GM12878 (cell line): ENCODE measurements at regions not wholly inside any gene's neighbourhood (a gene's known extent, or its start where the extent isn't known, plus 50 kb on each side); places are given as distances from the start of the nearest gene placed in this dataset.

Experiments used
- ATAC-seq: fragments of 200-7000 bp; cut with Tn5 transposase; 3 replicates; pipeline ENCODE4 v1.9.1; 2020; ENCODE audit warnings: mild to moderate bottlenecking, moderate library complexity
- BruUV-seq: library from RNA; stranded (reverse); fragments of 400-500 nt; replicated peaks from 2 replicates; lab custom pipeline; 2021; lab: Mats Ljungman, UMichigan
- CTCF ChIA-PET: fragments of 300-600 bp; sonication (Branson Sonifier 250); formaldehyde crosslinking; extraction: SDS; loops from one replicate; lab custom pipeline; 2021; ENCODE audit warnings: inconsistent platforms; lab: Yijun Ruan, JAX
- POLR2A ChIA-PET: fragments of 350-600 bp; formaldehyde crosslinking; extraction: SDS; loops from one replicate; lab custom pipeline; 2021; ENCODE audit warnings: inconsistent platforms; lab: Charles Lee
- RAD21 ChIA-PET: fragments of 300-600 bp; sonication (Branson Sonifier 250); formaldehyde crosslinking; loops from one replicate; lab custom pipeline; 2023; ENCODE audit warnings: antibody characterized with exemption; ENCODE audit not compliant: unreplicated experiment; lab: Charles Lee
- SMC1A ChIA-PET: fragments of 300-600 bp; sonication (Branson Sonifier 250); formaldehyde crosslinking; loops from one replicate; lab custom pipeline; 2023; ENCODE audit not compliant: unreplicated experiment, uncharacterized antibody; lab: Charles Lee
- DNase-seq: peaks from one replicate; pipeline ENCODE4 v3.0.0-alpha.2; 2011; ENCODE audit warnings: low read depth, low spot score
- FAIRE-seq: peaks from 3 replicates; lab custom pipeline; 2011; peaks lifted over from hg19 to GRCh38; lab: Jason Lieb, UNC
- H2AFZ ChIP-seq: 2 replicates; pipeline ENCODE4 v1.6.0; 2011; ENCODE audit warnings: low read depth, low read length, control low read depth; ENCODE audit not compliant: control insufficient read depth
- H3K27ac ChIP-seq: 2 replicates; pipeline ENCODE4 v1.5.1; 2011; ENCODE audit warnings: control low read depth; ENCODE audit not compliant: control insufficient read depth, insufficient read depth
- H3K27me3 ChIP-seq, 2 experiments: replicated peaks in 1 of 2; 2 replicates each; pipeline versions ENCODE4 v1.6.0 to v1.6.1; 2011; ENCODE audit warnings: low read length in 1 of 2; ENCODE audit not compliant: control insufficient read depth in 2 of 2, insufficient read depth in 2 of 2
- H3K36me3 ChIP-seq, 2 experiments: 2 replicates each; pipeline ENCODE4 v1.5.1; 2011; ENCODE audit warnings: low read length in 1 of 2; ENCODE audit not compliant: control insufficient read depth in 2 of 2, insufficient read depth in 2 of 2
- H3K4me1 ChIP-seq: 2 replicates; pipeline ENCODE4 v1.6.1; 2011; ENCODE audit warnings: mild to moderate bottlenecking, low read length, moderate library complexity, mixed read lengths; ENCODE audit not compliant: control insufficient read depth, insufficient read depth
- H3K4me2 ChIP-seq: 2 replicates; pipeline ENCODE4 v1.6.0; 2011; ENCODE audit warnings: control low read depth; ENCODE audit not compliant: control insufficient read depth, insufficient read depth
- H3K4me3 ChIP-seq: fragments of 200-600 bp; sonication (generic); 2 replicates; pipeline ENCODE4 v1.5.1; 2016
- H3K79me2 ChIP-seq: 2 replicates; pipeline ENCODE4 v1.6.0; 2011; ENCODE audit warnings: low read length; ENCODE audit not compliant: control insufficient read depth, insufficient read depth
- H3K9ac ChIP-seq: 2 replicates; pipeline ENCODE4 v1.8.0; 2011; ENCODE audit warnings: low read length, control low read depth, mixed read lengths; ENCODE audit not compliant: control insufficient read depth, insufficient read depth
- H3K9me3 ChIP-seq: replicated peaks from 3 replicates; pipeline ENCODE4 v1.5.1; 2011; ENCODE audit warnings: mild to moderate bottlenecking, low read length; ENCODE audit not compliant: control insufficient read depth, insufficient read depth
- H4K20me1 ChIP-seq: 2 replicates; pipeline ENCODE4 v1.6.0; 2011; ENCODE audit not compliant: control insufficient read depth, insufficient read depth
- E2F4 ChIP-seq: IDR thresholded peaks from 2 replicates; pipeline ENCODE4 v1.6.1; 2012; ENCODE audit warnings: low read depth, low read length, improper control_type of control experiment
- ELK1 ChIP-seq: IDR thresholded peaks from 2 replicates; pipeline ENCODE4 v1.6.1; 2012; ENCODE audit warnings: low read depth, low read length, improper control_type of control experiment
- FOS ChIP-seq: IDR thresholded peaks from 3 replicates; pipeline ENCODE4 v1.6.1; 2011; ENCODE audit warnings: borderline replicate concordance; ENCODE audit not compliant: insufficient read length; ENCODE audit errors: extremely low read depth
- NR2C1 ChIP-seq: fragments of 450-650 bp; IDR thresholded peaks from 2 replicates; pipeline ENCODE4 v1.6.1; 2017; ENCODE audit warnings: antibody characterized with exemption, mild to moderate bottlenecking, moderate library complexity
- PAX8 ChIP-seq: fragments of 450-650 bp; IDR thresholded peaks from 2 replicates; pipeline ENCODE4 v1.6.1; 2017; ENCODE audit warnings: mild to moderate bottlenecking, moderate library complexity
- WGBS: methylation state at CpG from one replicate; pipeline ENCODE4 v1.1.6; 2016; ENCODE audit warnings: low lambda C conversion rate; ENCODE audit not compliant: insufficient replicate concordance, insufficient coverage; ENCODE audit errors: missing lambda C conversion rate; 5-methylcytosine and 5-hydroxymethylcytosine counted together
- in situ Hi-C: fragments of 300-500 bp; cut with MboI; formaldehyde crosslinking; loops from 9 replicates; pipeline ENCODE4 v1.14.3; 2018; ENCODE audit warnings: mixed read lengths
- intact Hi-C: fragments of 100-400 bp; cut with micrococcal nuclease; formaldehyde crosslinking; loops from one replicate; pipeline ENCODE4 v1.14.2; 2022; ENCODE audit not compliant: unreplicated experiment

- SMC1A ChIA-PET = interaction anchor here (3.3 kb wide), 1 partner anchor 33 kb away, joined by 13 read pairs; no protein-coding TSS in a partner anchor
- POLR2A ChIA-PET = no interaction called here
- in situ Hi-C loops (no loop called here), intact Hi-C loops (no loop called here)
- Histone ChIP-seq H4K20me1 (no peaks in the 10 kb centered on the region), H3K79me2 (no peaks in the 10 kb centered on the region), H3K4me2 (no peak overlapping the region), H3K9ac (no peak overlapping the region), H3K36me3 (no peaks in the 10 kb centered on the region), H2AFZ (no peak overlapping the region), H3K4me1 (no peaks in the 10 kb centered on the region), H3K27me3 (no peaks in the 10 kb centered on the region), H3K27ac (no peak overlapping the region), H3K4me3 (no peak overlapping the region), H3K9me3 (no peaks in the 10 kb centered on the region; the same call in 2 of the 3 replicates)
- RAD21 ChIA-PET = no interaction called here
- no peak for TF ChIP-seq E2F4
- TF ChIP-seq NR2C1 = no peak
- TF ChIP-seq PAX8 = no peak
- TF ChIP-seq ELK1 = no peak
- TF ChIP-seq FOS = no peak
- ATAC-seq (no peak), DNase-seq (no peak), FAIRE-seq (no peak)
- WGBS = 53% methylated on average over 2 of the region's 2 CpGs
- CTCF ChIA-PET = no interaction called here
- no TSS peak for BruUV-seq
These were observed 432.2 kb upstream of the HNRNPA3 start for GRCh38 chr2:176780348-176780747.
